Activated CD4-positive, alpha-beta memory T cell treated with anti-CD3 and anti-CD28 coated beads, Interleukin-2, amount 10 ng/mL, durations not matched to agents 7 days and 5 days (primary cell): ENCODE measurements at regions not wholly inside any gene's neighbourhood (a gene's known extent, or its start where the extent isn't known, plus 50 kb on each side); places are given as distances from the start of the nearest gene placed in this dataset.
"Not testable (repeated sequence)": the region's sequence is repeated elsewhere in the genome, so short reads cannot be mapped to it uniquely, and the experiment has no call there.

Source experiments
- CTCF ChIA-PET: fragments of 350-600 bp; sonication (Branson Sonifier 250); formaldehyde crosslinking; loops from one replicate; lab custom pipeline; 2021; ENCODE audit warnings: antibody characterized with exemption, inconsistent platforms; lab: Charles Lee
- POLR2A ChIA-PET: fragments of 350-600 bp; sonication (Branson Sonifier 250); formaldehyde crosslinking; loops from one replicate; lab custom pipeline; 2021; ENCODE audit warnings: antibody characterized with exemption; lab: Charles Lee
- DNase-seq: peaks from one replicate; pipeline ENCODE4 v3.0.0-alpha.2; 2020
- H3K27ac Mint-ChIP-seq: one replicate; pipeline ENCODE4 v1.8.0; 2021; ENCODE audit warnings: mild to moderate bottlenecking, mixed read lengths
- H3K27me3 Mint-ChIP-seq: one replicate; pipeline ENCODE4 v1.8.0; 2021; ENCODE audit warnings: mixed read lengths
- H3K36me3 Mint-ChIP-seq: one replicate; pipeline ENCODE4 v1.8.0; 2021; ENCODE audit warnings: low read depth, mixed read lengths
- H3K4me1 Mint-ChIP-seq: one replicate; pipeline ENCODE4 v1.8.0; 2021; ENCODE audit warnings: mixed read lengths
- H3K4me3 Mint-ChIP-seq: one replicate; pipeline ENCODE4 v1.8.0; 2021; ENCODE audit warnings: mild to moderate bottlenecking, mixed read lengths
- H3K9me3 Mint-ChIP-seq: one replicate; pipeline ENCODE4 v1.8.0; 2021; ENCODE audit warnings: mixed read lengths

GRCh38 chr20:29308956-29309355, 1948.5 kb upstream of the DEFB115 start:
- Mint-ChIP-seq H3K9me3 (peaks cover 54% of the 10 kb centered on the region), H3K4me1 (peaks cover 25% of the 10 kb centered on the region)
- DNase-seq, H3K27me3 Mint-ChIP-seq, H3K36me3 Mint-ChIP-seq, CTCF ChIA-PET, H3K4me3 Mint-ChIP-seq, H3K27ac Mint-ChIP-seq, POLR2A ChIA-PET: not testable (repeated sequence)

GRCh38 chr20:29309481-29309880, 1948.0 kb upstream of the DEFB115 start:
- H3K27me3 Mint-ChIP-seq, POLR2A ChIA-PET, CTCF ChIA-PET, DNase-seq, H3K4me3 Mint-ChIP-seq, H3K36me3 Mint-ChIP-seq, H3K27ac Mint-ChIP-seq: not testable (repeated sequence)
- peaks cover 56% of the 10 kb centered on the region for H3K9me3 Mint-ChIP-seq
- peaks cover 25% of the 10 kb centered on the region for H3K4me1 Mint-ChIP-seq

GRCh38 chr20:29311046-29311445, 1946.4 kb upstream of the DEFB115 start:
- H3K4me3 Mint-ChIP-seq, CTCF ChIA-PET, POLR2A ChIA-PET, H3K27me3 Mint-ChIP-seq, DNase-seq, H3K36me3 Mint-ChIP-seq, H3K27ac Mint-ChIP-seq: not testable (repeated sequence)
- H3K9me3 Mint-ChIP-seq, result peaks cover 41% of the 10 kb centered on the region
- peaks cover 11% of the 10 kb centered on the region for H3K4me1 Mint-ChIP-seq

- POLR2A ChIA-PET, CTCF ChIA-PET, H3K4me3 Mint-ChIP-seq, H3K27ac Mint-ChIP-seq, H3K4me1 Mint-ChIP-seq, H3K27me3 Mint-ChIP-seq, H3K36me3 Mint-ChIP-seq, DNase-seq: not testable (repeated sequence)
- H3K9me3 Mint-ChIP-seq, result peaks cover 35% of the 10 kb centered on the region
These were observed 1944.8 kb upstream of the DEFB115 start for GRCh38 chr20:29312679-29313078.

GRCh38 chr20:29313481-29313880, 1944.0 kb upstream of the DEFB115 start:
- H3K4me3 Mint-ChIP-seq, result no peak overlapping the region
- no peaks in the 10 kb centered on the region for H3K4me1 Mint-ChIP-seq
- POLR2A ChIA-PET, result no interaction called here
- H3K27me3 Mint-ChIP-seq, result no peaks in the 10 kb centered on the region
- CTCF ChIA-PET, result no interaction called here
- no peaks in the 10 kb centered on the region for H3K36me3 Mint-ChIP-seq
- no peak for DNase-seq
- peaks cover 28% of the 10 kb centered on the region for H3K9me3 Mint-ChIP-seq
- H3K27ac Mint-ChIP-seq, result no peak overlapping the region

GRCh38 chr20:29314294-29314693, 1943.2 kb upstream of the DEFB115 start:
- POLR2A ChIA-PET, result no interaction called here
- no peaks in the 10 kb centered on the region for H3K27me3 Mint-ChIP-seq

GRCh38 chr20:29318871-29319461, 1938.5 kb upstream of the DEFB115 start:
- H3K4me1 Mint-ChIP-seq, result no peaks in the 10 kb centered on the region
- ChIA-PET CTCF (no interaction called here), POLR2A (no interaction called here)
- H3K27ac Mint-ChIP-seq, result no peak overlapping the region
- peaks cover 13% of the 10 kb centered on the region for H3K9me3 Mint-ChIP-seq
- H3K27me3 Mint-ChIP-seq, result no peaks in the 10 kb centered on the region
- no peaks in the 10 kb centered on the region for H3K36me3 Mint-ChIP-seq
- DNase-seq, result no peak
- H3K4me3 Mint-ChIP-seq, result no peak overlapping the region

More at GRCh38 chr20:29314294-29314693, 1943.2 kb upstream of the DEFB115 start:
- Mint-ChIP-seq H3K27ac (no peak overlapping the region), H3K36me3 (no peaks in the 10 kb centered on the region), H3K4me1 (no peaks in the 10 kb centered on the region), H3K9me3 (peaks cover 21% of the 10 kb centered on the region), H3K4me3 (no peak overlapping the region)
- CTCF ChIA-PET, result no interaction called here
- DNase-seq, result no peak

GRCh38 chr20:29319725-29320124, 1937.7 kb upstream of the DEFB115 start:
- CTCF ChIA-PET, result no interaction called here

GRCh38 chr20:29320216-29320949, 1937.1 kb upstream of the DEFB115 start:
- DNase-seq, H3K27ac Mint-ChIP-seq, H3K27me3 Mint-ChIP-seq, POLR2A ChIA-PET, H3K4me3 Mint-ChIP-seq, CTCF ChIA-PET, H3K36me3 Mint-ChIP-seq, H3K4me1 Mint-ChIP-seq, H3K9me3 Mint-ChIP-seq: not testable (repeated sequence)

More at GRCh38 chr20:29319725-29320124, 1937.7 kb upstream of the DEFB115 start:
- Mint-ChIP-seq H3K27me3 (no peaks in the 10 kb centered on the region), H3K27ac (no peak overlapping the region), H3K4me1 (no peaks in the 10 kb centered on the region), H3K4me3 (no peak overlapping the region), H3K9me3 (peaks cover 8% of the 10 kb centered on the region), H3K36me3 (no peaks in the 10 kb centered on the region)
- POLR2A ChIA-PET, result no interaction called here
- no peak for DNase-seq

- DNase-seq, H3K4me1 Mint-ChIP-seq, H3K27ac Mint-ChIP-seq, H3K36me3 Mint-ChIP-seq, CTCF ChIA-PET, H3K4me3 Mint-ChIP-seq, H3K27me3 Mint-ChIP-seq, POLR2A ChIA-PET: not testable (repeated sequence)
- H3K9me3 Mint-ChIP-seq, result peaks cover 24% of the 10 kb centered on the region
These were observed 1933.6 kb upstream of the DEFB115 start for GRCh38 chr20:29323631-29324515.

- DNase-seq, H3K27ac Mint-ChIP-seq, H3K4me3 Mint-ChIP-seq, H3K4me1 Mint-ChIP-seq, H3K36me3 Mint-ChIP-seq, CTCF ChIA-PET, H3K27me3 Mint-ChIP-seq, POLR2A ChIA-PET: not testable (repeated sequence)
- H3K9me3 Mint-ChIP-seq, result peaks cover 26% of the 10 kb centered on the region
These were observed 1932.8 kb upstream of the DEFB115 start for GRCh38 chr20:29324516-29325303.

GRCh38 chr20:29325304-29325640, 1932.2 kb upstream of the DEFB115 start:
- Mint-ChIP-seq H3K4me3 (no peak overlapping the region), H3K9me3 (peaks cover 31% of the 10 kb centered on the region), H3K27ac (no peak overlapping the region), H3K36me3 (peaks cover 7% of the 10 kb centered on the region), H3K27me3 (peaks cover 2% of the 10 kb centered on the region), H3K4me1 (peaks cover under 1% of the 10 kb centered on the region)
- CTCF ChIA-PET, result no interaction called here
- POLR2A ChIA-PET, result no interaction called here
- no peak for DNase-seq

GRCh38 chr20:29325781-29326180, 1931.7 kb upstream of the DEFB115 start:
- H3K4me1 Mint-ChIP-seq, POLR2A ChIA-PET, H3K27ac Mint-ChIP-seq, H3K36me3 Mint-ChIP-seq, H3K27me3 Mint-ChIP-seq, CTCF ChIA-PET, H3K4me3 Mint-ChIP-seq, DNase-seq: not testable (repeated sequence)
- peaks cover 34% of the 10 kb centered on the region for H3K9me3 Mint-ChIP-seq
